ENCODE measurements at regions not wholly inside any gene's neighbourhood (a gene's known extent, or its start where the extent isn't known, plus 50 kb on each side); places are given as distances from the start of the nearest gene placed in this dataset.
A peak's percentile ranks its signal among the peaks of the same experiment; 100 is the strongest.

- TF ChIP-seq ZNF214 (tag by site-specific recombination; IDR thresholded peaks at IDR 0.05; ENCODE audit: borderline replicate concordance) (no peak), ZNF629 (tag by site-specific recombination; IDR thresholded peaks at IDR 0.05) (no peak), ZSCAN18 (tag by site-specific recombination; IDR thresholded peaks at IDR 0.05) (no peak), ZNF10 (tag by site-specific recombination; IDR thresholded peaks at IDR 0.05) (no peak), REST (tag by site-specific recombination; IDR thresholded peaks at IDR 0.05) (no peak), PATZ1 (tag by site-specific recombination; IDR thresholded peaks at IDR 0.05) (no peak), ZBTB7A (tag by site-specific recombination; IDR thresholded peaks at IDR 0.05; ENCODE audit: low read depth) (no peak), ZNF548 (tag by site-specific recombination; IDR thresholded peaks at IDR 0.05) (no peak), CTCF (tag by site-specific recombination; IDR thresholded peaks at IDR 0.05) (peak; percentile 17; the same call in 1 of the 2 replicates), ZIC2 (tag by site-specific recombination; IDR thresholded peaks at IDR 0.05) (no peak)
These were observed 204.8 kb upstream of the ZNF536 start for GRCh38 chr19:30167206-30167868.
